SK-N-SH (cell line): ENCODE measurements at regions not wholly inside any gene's neighbourhood (a gene's known extent, or its start where the extent isn't known, plus 50 kb on each side); places are given as distances from the start of the nearest gene placed in this dataset.

ENCODE experiments used
- CTCF ChIA-PET: fragments of 300-600, 350-600 bp; formaldehyde crosslinking; extraction: SDS; loops from one replicate; lab custom pipeline; 2021; lab: Yijun Ruan, JAX
- POLR2A ChIA-PET: fragments of 350-600 bp; sonication (Branson Sonifier 250); formaldehyde crosslinking; extraction: SDS; loops from one replicate; lab custom pipeline; 2020; ENCODE audit warnings: antibody characterized with exemption, inconsistent platforms; lab: Yijun Ruan, JAX
- DNase-seq: peaks from one replicate; pipeline ENCODE4 v3.0.0; 2012
- H2AFZ ChIP-seq: fragments of 200-600 bp; sonication (generic); 2 replicates; pipeline ENCODE4 v1.8.1; 2016; ENCODE audit warnings: antibody characterized with exemption, mild to moderate bottlenecking, low read depth
- H3F3A ChIP-seq: fragments of 200-600 bp; sonication (generic); replicated peaks from 2 replicates; pipeline ENCODE3; 2016; ENCODE audit warnings: antibody characterized with exemption, mild to moderate bottlenecking; ENCODE audit not compliant: insufficient read depth
- H3K27ac ChIP-seq, 2 experiments: fragments of 200-500 bp in 1 of 2; fragments of 200-600 bp in 1 of 2; sonication (Bioruptor generic) in 1 of 2; sonication (generic), shearing (Covaris generic) in 1 of 2; 2 replicates each; pipeline versions ENCODE4 v1.5.1 to v1.6.1; 2014 to 2016; ENCODE audit warnings: low read depth in 2 of 2, inconsistent platforms in 1 of 2, low read length in 1 of 2, mild to moderate bottlenecking in 1 of 2, mixed read lengths in 1 of 2
- H3K27me3 ChIP-seq: fragments of 200-600 bp; sonication (generic), shearing (Covaris generic); 2 replicates; pipeline ENCODE4 v1.6.1; 2016; ENCODE audit warnings: mixed run types; ENCODE audit not compliant: insufficient read depth
- H3K36me3 ChIP-seq, 2 experiments: fragments of 200-500 bp in 1 of 2; fragments of 200-600 bp in 1 of 2; sonication (Bioruptor generic) in 1 of 2; sonication (generic) in 1 of 2; replicated peaks in 1 of 2; 2 replicates each; pipeline versions ENCODE3 to v1.5.1; 2014 to 2016; ENCODE audit warnings: low read length in 1 of 2, mild to moderate bottlenecking in 1 of 2; ENCODE audit not compliant: insufficient read depth in 2 of 2, control insufficient read depth in 1 of 2
- H3K4me1 ChIP-seq, 2 experiments: fragments of 200-500 bp in 1 of 2; fragments of 200-600 bp in 1 of 2; sonication (Bioruptor generic) in 1 of 2; sonication (generic), shearing (Covaris generic) in 1 of 2; 2 replicates each; pipeline versions ENCODE4 v1.5.1 to v1.6.1; 2014 to 2016; ENCODE audit warnings: low read depth in 1 of 2, low read length in 1 of 2, mixed run types in 1 of 2; ENCODE audit not compliant: insufficient read depth in 2 of 2, control insufficient read depth in 1 of 2
- H3K4me2 ChIP-seq: fragments of 200-600 bp; sonication (generic), shearing (Covaris generic); 2 replicates; pipeline ENCODE4 v1.6.1; 2017; ENCODE audit warnings: mixed run types
- H3K4me3 ChIP-seq, 2 experiments: fragments of 200-500 bp in 1 of 2; fragments of 200-600 bp in 1 of 2; sonication (Bioruptor generic) in 1 of 2; sonication (generic), shearing (Covaris generic) in 1 of 2; 2 replicates each; pipeline versions ENCODE4 v1.5.1 to v1.8.1; 2014 to 2016; ENCODE audit warnings: low read depth in 2 of 2, inconsistent platforms in 1 of 2, low read length in 1 of 2, mild to moderate bottlenecking in 1 of 2, mixed read lengths in 1 of 2, moderate library complexity in 1 of 2
- H3K79me2 ChIP-seq: fragments of 200-600 bp; sonication (generic); 2 replicates; pipeline ENCODE4 v1.8.1; 2017; ENCODE audit warnings: mild to moderate bottlenecking; ENCODE audit not compliant: insufficient read depth
- H3K9ac ChIP-seq: fragments of 200-600 bp; sonication (generic); 2 replicates; pipeline ENCODE4 v1.6.1; 2017; ENCODE audit warnings: mixed run types
- H3K9me2 ChIP-seq: fragments of 200-600 bp; sonication (generic); 2 replicates; pipeline ENCODE4 v1.6.1; 2017; ENCODE audit warnings: mixed run types
- H3K9me3 ChIP-seq: fragments of 200-600 bp; sonication (generic); 2 replicates; pipeline ENCODE4 v1.6.1; 2017; ENCODE audit warnings: mixed run types, mild to moderate bottlenecking, moderate library complexity
- H4K20me1 ChIP-seq: fragments of 200-600 bp; sonication (generic); 2 replicates; pipeline ENCODE4 v1.6.1; 2017; ENCODE audit warnings: mild to moderate bottlenecking, mixed run types; ENCODE audit not compliant: insufficient read depth
- ELF1 ChIP-seq: IDR thresholded peaks from 2 replicates; pipeline ENCODE4 v1.4.0; 2012
- EP300 ChIP-seq, 2 experiments: IDR thresholded peaks; 2 replicates each; pipeline versions ENCODE4 v1.4.0 to v1.6.1; 2012; ENCODE audit warnings: borderline replicate concordance in 1 of 2, low read depth in 1 of 2, low read length in 1 of 2
- EZH2phosphoT487 ChIP-seq: fragments of 200-600 bp; sonication (generic); IDR thresholded peaks from 2 replicates; pipeline ENCODE4 v1.6.1; 2017; ENCODE audit warnings: low read depth, mixed run types, mild to moderate bottlenecking, antibody characterized with exemption, moderate library complexity, borderline replicate concordance
- FOSL2 ChIP-seq: IDR thresholded peaks from 2 replicates; pipeline ENCODE4 v1.4.0; 2012; ENCODE audit warnings: low read depth, mild to moderate bottlenecking, moderate library complexity, borderline replicate concordance
- FOXJ3 ChIP-seq: sonication (generic); formaldehyde crosslinking; IDR thresholded peaks from 2 replicates; pipeline ENCODE4 v1.5.1; 2020; ENCODE audit warnings: mild to moderate bottlenecking, missing genetic modification reagents
- FOXM1 ChIP-seq: IDR thresholded peaks from 2 replicates; pipeline ENCODE4 v1.4.0; 2012; ENCODE audit warnings: low read depth, mild to moderate bottlenecking
- GABPA ChIP-seq: IDR thresholded peaks from 2 replicates; pipeline ENCODE4 v1.4.0; 2012; ENCODE audit warnings: low read depth, mild to moderate bottlenecking
- GATA2 ChIP-seq: sonication (generic); formaldehyde crosslinking; IDR thresholded peaks from 2 replicates; pipeline ENCODE4 v1.5.0; 2020; ENCODE audit warnings: mild to moderate bottlenecking, missing genetic modification reagents
- IRF3 ChIP-seq: fragments of 150-350 bp; IDR thresholded peaks from 2 replicates; pipeline ENCODE4 v1.6.1; 2016; ENCODE audit warnings: mild to moderate bottlenecking, low read depth, low read length
- MEF2A ChIP-seq: IDR thresholded peaks from 2 replicates; pipeline ENCODE4 v1.4.0; 2012; ENCODE audit warnings: low read depth, borderline replicate concordance
- MXI1 ChIP-seq: IDR thresholded peaks from 2 replicates; pipeline ENCODE4 v1.6.1; 2012; ENCODE audit warnings: mild to moderate bottlenecking, low read depth, low read length, improper control_type of control experiment
- TAF1 ChIP-seq: IDR thresholded peaks from 2 replicates; pipeline ENCODE4 v1.6.1; 2012; ENCODE audit warnings: low read depth, mild to moderate bottlenecking, low read length, moderate library complexity, borderline replicate concordance
- USF1 ChIP-seq: IDR thresholded peaks from 2 replicates; pipeline ENCODE4 v1.4.0; 2012; ENCODE audit warnings: low read depth, borderline replicate concordance
- ZBTB33 ChIP-seq: IDR thresholded peaks from 2 replicates; pipeline ENCODE4 v1.4.0; 2012; ENCODE audit warnings: low read depth, borderline replicate concordance
- WGBS: methylation state at CpG from one replicate; pipeline ENCODE4 v1.1.6; 2017; ENCODE audit warnings: low lambda C conversion rate; 5-methylcytosine and 5-hydroxymethylcytosine counted together

- Histone ChIP-seq H2AFZ (no peak overlapping the region), H3K36me3 (no peaks in the 10 kb centered on the region), H4K20me1 (no peaks in the 10 kb centered on the region), H3K79me2 (no peaks in the 10 kb centered on the region), H3K9me3 (no peaks in the 10 kb centered on the region), H3F3A (no peaks in the 10 kb centered on the region), H3K4me2 (no peak overlapping the region), H3K9me2 (no peaks in the 10 kb centered on the region), H3K4me1 (no peaks in the 10 kb centered on the region), H3K4me3 (no peak overlapping the region), H3K27ac (no peak overlapping the region), H3K27me3 (no peaks in the 10 kb centered on the region), H3K9ac (no peak overlapping the region)
- 6% methylated on average over 3 of the region's 3 CpGs for WGBS
- ChIA-PET POLR2A (no interaction called here), CTCF (interaction anchor here (1.2 kb wide), 1 partner anchor 11 kb away, joined by 3 read pairs; no protein-coding TSS in a partner anchor)
- no peak for TF ChIP-seq EZH2phosphoT487
- TF ChIP-seq GATA2, result no peak
- DNase-seq, result no peak
Observed at GRCh38 chr15:97804950-97805349, 155.6 kb upstream of the ARRDC4 start.

GRCh38 chr15:97806766-97807165, 153.7 kb upstream of the ARRDC4 start:
- 5% methylated on average over 6 of the region's 6 CpGs for whole genome bisulfite sequencing
- no peaks in the 10 kb centered on the region for H3F3A ChIP-seq
- H3K27me3 ChIP-seq, result no peaks in the 10 kb centered on the region
- POLR2A ChIA-PET, result no interaction called here
- TF ChIP-seq FOXJ3 (no peak), ELF1 (no peak), GABPA (no peak), EZH2phosphoT487 (no peak), FOSL2 (no peak), FOXM1 (no peak), IRF3 (no peak), GATA2 (no peak), ZBTB33 (no peak), MEF2A (no peak), EP300 (IDR thresholded peaks at IDR 0.05; ENCODE audit: borderline replicate concordance in 1 of 2, low read depth in 1 of 2, low read length in 1 of 2) (no peak), USF1 (no peak), TAF1 (no peak), MXI1 (no peak)
- TF ChIP-seq, all 33 proteins: peak for 0
- no peak for DNase-seq
- no peak overlapping the region for H3K4me2 ChIP-seq
- no peak overlapping the region for H2AFZ ChIP-seq
- CTCF ChIA-PET, result no interaction called here
- H3K4me3 ChIP-seq, result no peak overlapping the region
- no peaks in the 10 kb centered on the region for H3K9me3 ChIP-seq
- H3K27ac ChIP-seq, result no peak overlapping the region
- H3K79me2 ChIP-seq, result no peaks in the 10 kb centered on the region
- H3K9ac ChIP-seq, result no peak overlapping the region
- H4K20me1 ChIP-seq, result no peaks in the 10 kb centered on the region
- no peaks in the 10 kb centered on the region for H3K36me3 ChIP-seq
- H3K4me1 ChIP-seq, result no peaks in the 10 kb centered on the region
- no peaks in the 10 kb centered on the region for H3K9me2 ChIP-seq
